ENCODE measurements at regions not wholly inside any gene's neighbourhood (a gene's known extent, or its start where the extent isn't known, plus 50 kb on each side); places are given as distances from the start of the nearest gene placed in this dataset.

DNA sequence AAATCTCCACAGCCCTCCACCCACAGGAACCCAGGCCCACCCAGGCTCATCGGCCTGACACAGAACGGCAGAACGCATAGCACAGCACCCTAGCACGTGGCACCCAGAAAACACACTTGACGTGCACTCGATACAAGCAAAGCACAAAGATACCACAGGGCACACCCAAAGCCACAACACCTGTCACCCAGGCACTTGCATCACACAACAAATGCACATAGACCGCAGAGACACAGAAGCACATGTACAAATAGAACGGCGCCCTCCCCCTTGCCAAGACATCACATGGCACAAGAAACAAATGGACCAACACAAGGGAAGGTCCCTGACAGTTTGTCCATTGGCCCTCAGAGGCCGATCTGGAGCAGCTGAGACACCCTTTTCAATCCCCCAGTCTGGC lies 147.7 kb upstream of the WSCD1 start:
- ChIA-PET CTCF (no interaction called here), POLR2A (interaction anchor here (0.6 kb wide), 1 partner anchor 88 kb away, joined by 3 read pairs; no protein-coding TSS in a partner anchor)
- TF ChIP-seq, protein P1, sequence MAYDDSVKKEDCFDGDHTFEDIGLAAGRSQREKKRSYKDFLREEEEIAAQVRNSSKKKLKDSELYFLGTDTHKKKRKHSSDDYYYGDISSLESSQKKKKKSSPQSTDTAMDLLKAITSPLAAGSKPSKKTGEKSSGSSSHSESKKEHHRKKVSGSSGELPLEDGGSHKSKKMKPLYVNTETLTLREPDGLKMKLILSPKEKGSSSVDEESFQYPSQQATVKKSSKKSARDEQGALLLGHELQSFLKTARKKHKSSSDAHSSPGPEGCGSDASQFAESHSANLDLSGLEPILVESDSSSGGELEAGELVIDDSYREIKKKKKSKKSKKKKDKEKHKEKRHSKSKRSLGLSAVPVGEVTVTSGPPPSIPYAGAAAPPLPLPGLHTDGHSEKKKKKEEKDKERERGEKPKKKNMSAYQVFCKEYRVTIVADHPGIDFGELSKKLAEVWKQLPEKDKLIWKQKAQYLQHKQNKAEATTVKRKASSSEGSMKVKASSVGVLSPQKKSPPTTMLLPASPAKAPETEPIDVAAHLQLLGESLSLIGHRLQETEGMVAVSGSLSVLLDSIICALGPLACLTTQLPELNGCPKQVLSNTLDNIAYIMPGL (CRISPR knock-in tag; IDR thresholded peaks at IDR 0.05): no peak
- TF ChIP-seq, protein P2, sequence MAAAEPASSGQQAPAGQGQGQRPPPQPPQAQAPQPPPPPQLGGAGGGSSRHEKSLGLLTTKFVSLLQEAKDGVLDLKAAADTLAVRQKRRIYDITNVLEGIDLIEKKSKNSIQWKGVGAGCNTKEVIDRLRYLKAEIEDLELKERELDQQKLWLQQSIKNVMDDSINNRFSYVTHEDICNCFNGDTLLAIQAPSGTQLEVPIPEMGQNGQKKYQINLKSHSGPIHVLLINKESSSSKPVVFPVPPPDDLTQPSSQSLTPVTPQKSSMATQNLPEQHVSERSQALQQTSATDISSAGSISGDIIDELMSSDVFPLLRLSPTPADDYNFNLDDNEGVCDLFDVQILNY (CRISPR knock-in tag; IDR thresholded peaks at IDR 0.05): no peak
- TF ChIP-seq, protein P3, sequence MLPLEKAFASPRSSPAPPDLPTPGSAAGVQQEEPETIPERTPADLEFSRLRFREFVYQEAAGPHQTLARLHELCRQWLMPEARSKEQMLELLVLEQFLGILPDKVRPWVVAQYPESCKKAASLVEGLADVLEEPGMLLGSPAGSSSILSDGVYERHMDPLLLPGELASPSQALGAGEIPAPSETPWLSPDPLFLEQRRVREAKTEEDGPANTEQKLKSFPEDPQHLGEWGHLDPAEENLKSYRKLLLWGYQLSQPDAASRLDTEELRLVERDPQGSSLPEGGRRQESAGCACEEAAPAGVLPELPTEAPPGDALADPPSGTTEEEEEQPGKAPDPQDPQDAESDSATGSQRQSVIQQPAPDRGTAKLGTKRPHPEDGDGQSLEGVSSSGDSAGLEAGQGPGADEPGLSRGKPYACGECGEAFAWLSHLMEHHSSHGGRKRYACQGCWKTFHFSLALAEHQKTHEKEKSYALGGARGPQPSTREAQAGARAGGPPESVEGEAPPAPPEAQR (CRISPR knock-in tag; IDR thresholded peaks at IDR 0.05): no peak
- no peak for TF ChIP-seq AR (CRISPR knock-in tag; IDR thresholded peaks at IDR 0.05)
- TF ChIP-seq ZNF512 (CRISPR knock-in tag; IDR thresholded peaks at IDR 0.05; ENCODE audit: borderline replicate concordance): no peak
- no peak for TF ChIP-seq HMGA2 (CRISPR knock-in tag; IDR thresholded peaks at IDR 0.05)
- TF ChIP-seq, protein P4, sequence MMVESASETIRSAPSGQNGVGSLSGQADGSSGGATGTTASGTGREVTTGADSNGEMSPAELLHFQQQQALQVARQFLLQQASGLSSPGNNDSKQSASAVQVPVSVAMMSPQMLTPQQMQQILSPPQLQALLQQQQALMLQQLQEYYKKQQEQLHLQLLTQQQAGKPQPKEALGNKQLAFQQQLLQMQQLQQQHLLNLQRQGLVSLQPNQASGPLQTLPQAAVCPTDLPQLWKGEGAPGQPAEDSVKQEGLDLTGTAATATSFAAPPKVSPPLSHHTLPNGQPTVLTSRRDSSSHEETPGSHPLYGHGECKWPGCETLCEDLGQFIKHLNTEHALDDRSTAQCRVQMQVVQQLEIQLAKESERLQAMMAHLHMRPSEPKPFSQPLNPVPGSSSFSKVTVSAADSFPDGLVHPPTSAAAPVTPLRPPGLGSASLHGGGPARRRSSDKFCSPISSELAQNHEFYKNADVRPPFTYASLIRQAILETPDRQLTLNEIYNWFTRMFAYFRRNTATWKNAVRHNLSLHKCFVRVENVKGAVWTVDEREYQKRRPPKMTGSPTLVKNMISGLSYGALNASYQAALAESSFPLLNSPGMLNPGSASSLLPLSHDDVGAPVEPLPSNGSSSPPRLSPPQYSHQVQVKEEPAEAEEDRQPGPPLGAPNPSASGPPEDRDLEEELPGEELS (CRISPR knock-in tag; IDR thresholded peaks at IDR 0.05): no peak
- TF ChIP-seq, protein P5, sequence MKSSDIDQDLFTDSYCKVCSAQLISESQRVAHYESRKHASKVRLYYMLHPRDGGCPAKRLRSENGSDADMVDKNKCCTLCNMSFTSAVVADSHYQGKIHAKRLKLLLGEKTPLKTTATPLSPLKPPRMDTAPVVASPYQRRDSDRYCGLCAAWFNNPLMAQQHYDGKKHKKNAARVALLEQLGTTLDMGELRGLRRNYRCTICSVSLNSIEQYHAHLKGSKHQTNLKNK (CRISPR knock-in tag; IDR thresholded peaks at IDR 0.05): no peak
- TF ChIP-seq SOX15 (CRISPR knock-in tag; IDR thresholded peaks at IDR 0.05): no peak
- TF ChIP-seq IRF2 (CRISPR knock-in tag; IDR thresholded peaks at IDR 0.05; ENCODE audit: borderline replicate concordance, low read depth): no peak
- TF ChIP-seq ZBTB43 (CRISPR knock-in tag; IDR thresholded peaks at IDR 0.05): no peak
- no peak for DNase-seq (ENCODE audit: low spot score)
- H3K9me3 Mint-ChIP-seq: peaks cover 11% of the 10 kb centered on the region
- peaks cover 47% of the 10 kb centered on the region for H3K4me1 Mint-ChIP-seq
- no peaks in the 10 kb centered on the region for H3K36me3 Mint-ChIP-seq
- no peak overlapping the region for H3K4me3 Mint-ChIP-seq
- no peak overlapping the region for H3K27ac Mint-ChIP-seq
- H3K27me3 Mint-ChIP-seq (ENCODE audit: low read depth): no peaks in the 10 kb centered on the region; the same call in 1 of the 2 replicates
- ATAC-seq: no peak

GRCh38 chr17:5929721-5930120 lies 140.5 kb upstream of the WSCD1 start:
- Mint-ChIP-seq H3K4me3 (no peak overlapping the region), H3K27me3 (ENCODE audit: low read depth) (no peaks in the 10 kb centered on the region; the same call in none of the 2 replicates), H3K4me1 (peaks cover 11% of the 10 kb centered on the region), H3K27ac (no peak overlapping the region), H3K36me3 (no peaks in the 10 kb centered on the region), H3K9me3 (peaks cover 12% of the 10 kb centered on the region)
- CTCF ChIA-PET: interaction anchor here (0.9 kb wide), 1 partner anchor 136 kb away, joined by 3 read pairs; no protein-coding TSS in a partner anchor
- ATAC-seq (no peak), DNase-seq (ENCODE audit: low spot score) (no peak)
- POLR2A ChIA-PET: interaction anchor here (0.6 kb wide), 1 partner anchor 12 kb away, joined by 4 read pairs; no protein-coding TSS in a partner anchor
- TF ChIP-seq, protein P6, sequence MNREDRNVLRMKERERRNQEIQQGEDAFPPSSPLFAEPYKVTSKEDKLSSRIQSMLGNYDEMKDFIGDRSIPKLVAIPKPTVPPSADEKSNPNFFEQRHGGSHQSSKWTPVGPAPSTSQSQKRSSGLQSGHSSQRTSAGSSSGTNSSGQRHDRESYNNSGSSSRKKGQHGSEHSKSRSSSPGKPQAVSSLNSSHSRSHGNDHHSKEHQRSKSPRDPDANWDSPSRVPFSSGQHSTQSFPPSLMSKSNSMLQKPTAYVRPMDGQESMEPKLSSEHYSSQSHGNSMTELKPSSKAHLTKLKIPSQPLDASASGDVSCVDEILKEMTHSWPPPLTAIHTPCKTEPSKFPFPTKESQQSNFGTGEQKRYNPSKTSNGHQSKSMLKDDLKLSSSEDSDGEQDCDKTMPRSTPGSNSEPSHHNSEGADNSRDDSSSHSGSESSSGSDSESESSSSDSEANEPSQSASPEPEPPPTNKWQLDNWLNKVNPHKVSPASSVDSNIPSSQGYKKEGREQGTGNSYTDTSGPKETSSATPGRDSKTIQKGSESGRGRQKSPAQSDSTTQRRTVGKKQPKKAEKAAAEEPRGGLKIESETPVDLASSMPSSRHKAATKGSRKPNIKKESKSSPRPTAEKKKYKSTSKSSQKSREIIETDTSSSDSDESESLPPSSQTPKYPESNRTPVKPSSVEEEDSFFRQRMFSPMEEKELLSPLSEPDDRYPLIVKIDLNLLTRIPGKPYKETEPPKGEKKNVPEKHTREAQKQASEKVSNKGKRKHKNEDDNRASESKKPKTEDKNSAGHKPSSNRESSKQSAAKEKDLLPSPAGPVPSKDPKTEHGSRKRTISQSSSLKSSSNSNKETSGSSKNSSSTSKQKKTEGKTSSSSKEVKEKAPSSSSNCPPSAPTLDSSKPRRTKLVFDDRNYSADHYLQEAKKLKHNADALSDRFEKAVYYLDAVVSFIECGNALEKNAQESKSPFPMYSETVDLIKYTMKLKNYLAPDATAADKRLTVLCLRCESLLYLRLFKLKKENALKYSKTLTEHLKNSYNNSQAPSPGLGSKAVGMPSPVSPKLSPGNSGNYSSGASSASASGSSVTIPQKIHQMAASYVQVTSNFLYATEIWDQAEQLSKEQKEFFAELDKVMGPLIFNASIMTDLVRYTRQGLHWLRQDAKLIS (CRISPR knock-in tag; IDR thresholded peaks at IDR 0.05; ENCODE audit: borderline replicate concordance): no peak
- TF ChIP-seq, protein P3 (CRISPR knock-in tag; IDR thresholded peaks at IDR 0.05): no peak
- TF ChIP-seq FOXK1 (CRISPR knock-in tag; IDR thresholded peaks at IDR 0.05) (no peak), ATF1 (CRISPR knock-in tag; IDR thresholded peaks at IDR 0.05) (no peak)
- TF ChIP-seq, protein P7, sequence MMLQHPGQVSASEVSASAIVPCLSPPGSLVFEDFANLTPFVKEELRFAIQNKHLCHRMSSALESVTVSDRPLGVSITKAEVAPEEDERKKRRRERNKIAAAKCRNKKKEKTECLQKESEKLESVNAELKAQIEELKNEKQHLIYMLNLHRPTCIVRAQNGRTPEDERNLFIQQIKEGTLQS (CRISPR knock-in tag; conservative IDR thresholded peaks at IDR 0.05): no peak
